ENCODE measurements at regions not wholly inside any gene's neighbourhood (a gene's known extent, or its start where the extent isn't known, plus 50 kb on each side); places are given as distances from the start of the nearest gene placed in this dataset.

- no TSS peak for BruUV-seq (replicated peaks)
- H3K36me3 Mint-ChIP-seq (ENCODE audit: insufficient read depth, unreplicated experiment): no peaks in the 10 kb centered on the region
- no peaks in the 10 kb centered on the region for H3K9me3 ChIP-seq
- H3K4me1 ChIP-seq: no peaks in the 10 kb centered on the region
- DNase-seq: no peak
- CTCF ChIA-PET: interaction anchor here (0.5 kb wide), 1 partner anchor 361 kb away, joined by 4 read pairs; no protein-coding TSS in a partner anchor
- H3K27me3 Mint-ChIP-seq (ENCODE audit: insufficient read depth, unreplicated experiment): peaks cover 13% of the 10 kb centered on the region
- no peaks in the 10 kb centered on the region for H3K4me1 Mint-ChIP-seq (ENCODE audit: low read depth, unreplicated experiment)
- TF ChIP-seq CTCF (IDR thresholded peaks at IDR 0.05; ENCODE audit: insufficient read depth in 1 of 2, low read depth in 1 of 2, low read length in 1 of 2, severe bottlenecking in 1 of 2, unreplicated experiment in 1 of 2): no peak
- no peaks in the 10 kb centered on the region for H3K27me3 ChIP-seq (replicated peaks; ENCODE audit: control insufficient read depth, insufficient read depth, low read length)
- no peak overlapping the region for H3K27ac Mint-ChIP-seq (ENCODE audit: unreplicated experiment)
- POLR2A ChIA-PET: no interaction called here
- no peak overlapping the region for H3K4me3 Mint-ChIP-seq (ENCODE audit: unreplicated experiment)
- H3K36me3 ChIP-seq (ENCODE audit: control insufficient read depth, insufficient read depth, low read length): no peaks in the 10 kb centered on the region
- intact Hi-C loops (cut with micrococcal nuclease; ENCODE audit: unreplicated experiment): no loop called here
- H3K4me3 ChIP-seq (ENCODE audit: low read depth, low read length): no peak overlapping the region
- no peaks in the 10 kb centered on the region for H3K9me3 Mint-ChIP-seq (ENCODE audit: unreplicated experiment)
These were observed 75.7 kb downstream of the POU3F3 start for GRCh38 chr2:104929663-104930062.

GRCh38 chr2:104930732-104931131 lies 76.8 kb downstream of the POU3F3 start:
- DNase-seq: no peak
- no peak overlapping the region for H3K4me3 ChIP-seq (ENCODE audit: low read depth, low read length)
- Mint-ChIP-seq H3K27me3 (ENCODE audit: insufficient read depth, unreplicated experiment) (peaks cover 14% of the 10 kb centered on the region), H3K27ac (ENCODE audit: unreplicated experiment) (no peak overlapping the region), H3K4me3 (ENCODE audit: unreplicated experiment) (no peak overlapping the region), H3K4me1 (ENCODE audit: low read depth, unreplicated experiment) (no peaks in the 10 kb centered on the region), H3K36me3 (ENCODE audit: insufficient read depth, unreplicated experiment) (no peaks in the 10 kb centered on the region), H3K9me3 (ENCODE audit: unreplicated experiment) (no peaks in the 10 kb centered on the region)
- ChIA-PET POLR2A (no interaction called here), CTCF (no interaction called here)
- H3K27me3 ChIP-seq (replicated peaks; ENCODE audit: control insufficient read depth, insufficient read depth, low read length): no peaks in the 10 kb centered on the region
- TF ChIP-seq CTCF (IDR thresholded peaks at IDR 0.05; ENCODE audit: insufficient read depth in 1 of 2, low read depth in 1 of 2, low read length in 1 of 2, severe bottlenecking in 1 of 2, unreplicated experiment in 1 of 2): no peak
- H3K9me3 ChIP-seq: no peaks in the 10 kb centered on the region
- H3K4me1 ChIP-seq: no peaks in the 10 kb centered on the region
- intact Hi-C loops (cut with micrococcal nuclease; ENCODE audit: unreplicated experiment): no loop called here
- BruUV-seq (replicated peaks): no TSS peak
- H3K36me3 ChIP-seq (ENCODE audit: control insufficient read depth, insufficient read depth, low read length): no peaks in the 10 kb centered on the region

GRCh38 chr2:104932243-104932642 lies 78.3 kb downstream of the POU3F3 start:
- no peaks in the 10 kb centered on the region for H3K9me3 Mint-ChIP-seq (ENCODE audit: unreplicated experiment)
- intact Hi-C loops (cut with micrococcal nuclease; ENCODE audit: unreplicated experiment): no loop called here
- CTCF ChIA-PET: no interaction called here
- TF ChIP-seq CTCF (IDR thresholded peaks at IDR 0.05; ENCODE audit: insufficient read depth in 1 of 2, low read depth in 1 of 2, low read length in 1 of 2, severe bottlenecking in 1 of 2, unreplicated experiment in 1 of 2): no peak
- Histone ChIP-seq H3K9me3 (no peaks in the 10 kb centered on the region), H3K4me3 (ENCODE audit: low read depth, low read length) (no peak overlapping the region), H3K4me1 (no peaks in the 10 kb centered on the region), H3K36me3 (ENCODE audit: control insufficient read depth, insufficient read depth, low read length) (no peaks in the 10 kb centered on the region), H3K27me3 (replicated peaks; ENCODE audit: control insufficient read depth, insufficient read depth, low read length) (no peaks in the 10 kb centered on the region)
- no peaks in the 10 kb centered on the region for H3K36me3 Mint-ChIP-seq (ENCODE audit: insufficient read depth, unreplicated experiment)
- POLR2A ChIA-PET: no interaction called here
- DNase-seq: no peak
- no peaks in the 10 kb centered on the region for H3K4me1 Mint-ChIP-seq (ENCODE audit: low read depth, unreplicated experiment)
- no peak overlapping the region for H3K4me3 Mint-ChIP-seq (ENCODE audit: unreplicated experiment)
- no peak overlapping the region for H3K27ac Mint-ChIP-seq (ENCODE audit: unreplicated experiment)
- BruUV-seq (replicated peaks): no TSS peak
- peaks cover 11% of the 10 kb centered on the region for H3K27me3 Mint-ChIP-seq (ENCODE audit: insufficient read depth, unreplicated experiment)
